Keratinocyte (primary cell): ENCODE measurements at regions not wholly inside any gene's neighbourhood (a gene's known extent, or its start where the extent isn't known, plus 50 kb on each side); places are given as distances from the start of the nearest gene placed in this dataset.

ENCODE experiments used
- DNase-seq: peaks from one replicate; pipeline ENCODE4 v3.0.0-alpha.2; 2011; ENCODE audit warnings: low read depth, missing footprints, low spot score
- FAIRE-seq: peaks from 2 replicates; lab custom pipeline; 2011; peaks lifted over from hg19 to GRCh38; lab: Jason Lieb, UNC
- H2AFZ ChIP-seq: 2 replicates; pipeline ENCODE4 v1.6.0; 2012; ENCODE audit warnings: low read length, control low read depth, inconsistent platforms; ENCODE audit not compliant: control insufficient read depth
- H3K27ac ChIP-seq: 2 replicates; pipeline ENCODE4 v1.5.1; 2011; ENCODE audit warnings: low read length; ENCODE audit not compliant: control insufficient read depth, insufficient read depth
- H3K27me3 ChIP-seq: 3 replicates; pipeline ENCODE4 v1.6.0; 2011; ENCODE audit warnings: low read length; ENCODE audit not compliant: control insufficient read depth, insufficient read depth; ENCODE audit errors: extremely low read depth
- H3K36me3 ChIP-seq, 2 experiments: 2 replicates in 1 of 2; 3 replicates in 1 of 2; pipeline ENCODE4 v1.5.1; 2011; ENCODE audit warnings: low read length in 2 of 2, mild to moderate bottlenecking in 1 of 2; ENCODE audit not compliant: control insufficient read depth in 2 of 2, insufficient read depth in 2 of 2; ENCODE audit errors: extremely low read depth in 1 of 2
- H3K4me1 ChIP-seq: 3 replicates; pipeline ENCODE4 v1.5.1; 2011; ENCODE audit warnings: low read length; ENCODE audit not compliant: control insufficient read depth, insufficient read depth; ENCODE audit errors: extremely low read depth
- H3K4me2 ChIP-seq: 3 replicates; pipeline ENCODE4 v1.6.0; 2011; ENCODE audit warnings: low read depth, low read length; ENCODE audit not compliant: control insufficient read depth, insufficient read depth; ENCODE audit errors: extremely low read depth
- H3K4me3 ChIP-seq, 3 experiments: fragments of 200-600 bp in 1 of 3; sonication (generic) in 1 of 3; 2 replicates in 2 of 3; 3 replicates in 1 of 3; pipeline ENCODE4 v1.5.1; 2011 to 2016; ENCODE audit warnings: low read length in 3 of 3, mild to moderate bottlenecking in 3 of 3, control low read depth in 2 of 3, inconsistent platforms in 1 of 3, low read depth in 1 of 3, mixed read lengths in 1 of 3, mixed run types in 1 of 3, moderate library complexity in 1 of 3; ENCODE audit not compliant: control insufficient read depth in 2 of 3, insufficient read depth in 2 of 3; ENCODE audit errors: extremely low read depth in 1 of 3
- H3K79me2 ChIP-seq: 2 replicates; pipeline ENCODE4 v1.6.0; 2012; ENCODE audit warnings: low read length; ENCODE audit not compliant: control insufficient read depth, insufficient read depth
- H3K9ac ChIP-seq: 3 replicates; pipeline ENCODE4 v1.6.0; 2011; ENCODE audit warnings: low read length; ENCODE audit not compliant: control insufficient read depth, insufficient read depth; ENCODE audit errors: extremely low read depth
- H3K9me1 ChIP-seq: 3 replicates; pipeline ENCODE4 v1.6.0; 2011; ENCODE audit warnings: low read length; ENCODE audit not compliant: control insufficient read depth, insufficient read depth; ENCODE audit errors: extremely low read depth
- H3K9me3 ChIP-seq: 2 replicates; pipeline ENCODE4 v1.5.1; 2012; ENCODE audit warnings: low read depth, low read length; ENCODE audit not compliant: control insufficient read depth
- H4K20me1 ChIP-seq: 3 replicates; pipeline ENCODE4 v1.6.0; 2011; ENCODE audit warnings: low read length; ENCODE audit not compliant: control insufficient read depth, insufficient read depth; ENCODE audit errors: extremely low read depth
- EZH2 ChIP-seq: IDR thresholded peaks from one replicate; pipeline ENCODE4 v1.6.1; 2012; ENCODE audit warnings: inconsistent platforms, mild to moderate bottlenecking, low read length, moderate library complexity
- dilution Hi-C: fragments of 300-500 bp; cut with MboI; formaldehyde crosslinking; loops from one replicate; pipeline ENCODE4 v1.7.0; 2020; ENCODE audit warnings: low sequenced_read_pairs; ENCODE audit not compliant: extremely low pct_ligation_motif_present
- TF ChIP-seq, protein P1 (sequence below), 3 experiments: IDR thresholded peaks in 1 of 3; conservative IDR thresholded peaks in 1 of 3; optimal IDR thresholded peaks in 1 of 3; 2 replicates in 2 of 3; 3 replicates in 1 of 3; pipeline versions ENCODE3 to v1.5.1; 2011; ENCODE audit warnings: low read length in 3 of 3, mild to moderate bottlenecking in 3 of 3, moderate library complexity in 2 of 3, control low read depth in 1 of 3, inconsistent platforms in 1 of 3; ENCODE audit not compliant: insufficient read depth in 2 of 3; ENCODE audit errors: extremely low read depth in 1 of 3

DNA sequence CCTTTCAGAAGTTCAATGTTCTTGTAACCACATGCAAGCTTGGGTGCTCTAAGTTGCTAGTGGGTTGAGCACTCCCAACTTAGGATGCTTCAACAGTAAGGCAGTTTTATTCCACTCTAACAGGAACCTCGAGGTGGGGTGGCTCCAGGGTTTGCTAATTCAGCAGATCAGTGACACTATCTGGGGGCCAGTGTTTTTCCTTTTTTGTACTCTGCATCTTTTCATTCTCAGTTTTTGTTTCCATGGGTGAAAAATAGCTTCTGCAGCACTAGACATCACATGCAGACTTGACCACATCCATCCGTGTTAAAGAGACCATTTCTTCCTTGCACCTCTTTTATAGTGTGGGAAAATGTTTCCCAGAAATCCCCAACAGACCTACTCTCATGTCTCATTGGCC, 497.6 kb downstream of the STIM2 start:
- H3K4me2 ChIP-seq: no peak overlapping the region
- DNase-seq (no peak), FAIRE-seq (no peak)
- dilution Hi-C loops: no loop called here
- no peaks in the 10 kb centered on the region for H4K20me1 ChIP-seq
- no peak overlapping the region for H2AFZ ChIP-seq
- no peaks in the 10 kb centered on the region for H3K9me3 ChIP-seq
- H3K9me1 ChIP-seq: no peaks in the 10 kb centered on the region
- no peak for TF ChIP-seq EZH2
- TF ChIP-seq, protein P1, sequence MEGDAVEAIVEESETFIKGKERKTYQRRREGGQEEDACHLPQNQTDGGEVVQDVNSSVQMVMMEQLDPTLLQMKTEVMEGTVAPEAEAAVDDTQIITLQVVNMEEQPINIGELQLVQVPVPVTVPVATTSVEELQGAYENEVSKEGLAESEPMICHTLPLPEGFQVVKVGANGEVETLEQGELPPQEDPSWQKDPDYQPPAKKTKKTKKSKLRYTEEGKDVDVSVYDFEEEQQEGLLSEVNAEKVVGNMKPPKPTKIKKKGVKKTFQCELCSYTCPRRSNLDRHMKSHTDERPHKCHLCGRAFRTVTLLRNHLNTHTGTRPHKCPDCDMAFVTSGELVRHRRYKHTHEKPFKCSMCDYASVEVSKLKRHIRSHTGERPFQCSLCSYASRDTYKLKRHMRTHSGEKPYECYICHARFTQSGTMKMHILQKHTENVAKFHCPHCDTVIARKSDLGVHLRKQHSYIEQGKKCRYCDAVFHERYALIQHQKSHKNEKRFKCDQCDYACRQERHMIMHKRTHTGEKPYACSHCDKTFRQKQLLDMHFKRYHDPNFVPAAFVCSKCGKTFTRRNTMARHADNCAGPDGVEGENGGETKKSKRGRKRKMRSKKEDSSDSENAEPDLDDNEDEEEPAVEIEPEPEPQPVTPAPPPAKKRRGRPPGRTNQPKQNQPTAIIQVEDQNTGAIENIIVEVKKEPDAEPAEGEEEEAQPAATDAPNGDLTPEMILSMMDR (optimal IDR thresholded peaks at IDR 0.05 in 1 of 3, IDR thresholded peaks at IDR 0.05 in 1 of 3, conservative IDR thresholded peaks at IDR 0.05 in 1 of 3; ENCODE audit: extremely low read depth in 1 of 3, insufficient read depth in 2 of 3, low read length in 3 of 3): no peak
- H3K79me2 ChIP-seq: no peaks in the 10 kb centered on the region
- no peaks in the 10 kb centered on the region for H3K36me3 ChIP-seq
- no peaks in the 10 kb centered on the region for H3K4me1 ChIP-seq
- H3K4me3 ChIP-seq: no peak overlapping the region
- H3K9ac ChIP-seq: no peak overlapping the region
- no peak overlapping the region for H3K27ac ChIP-seq
- no peaks in the 10 kb centered on the region for H3K27me3 ChIP-seq

DNA sequence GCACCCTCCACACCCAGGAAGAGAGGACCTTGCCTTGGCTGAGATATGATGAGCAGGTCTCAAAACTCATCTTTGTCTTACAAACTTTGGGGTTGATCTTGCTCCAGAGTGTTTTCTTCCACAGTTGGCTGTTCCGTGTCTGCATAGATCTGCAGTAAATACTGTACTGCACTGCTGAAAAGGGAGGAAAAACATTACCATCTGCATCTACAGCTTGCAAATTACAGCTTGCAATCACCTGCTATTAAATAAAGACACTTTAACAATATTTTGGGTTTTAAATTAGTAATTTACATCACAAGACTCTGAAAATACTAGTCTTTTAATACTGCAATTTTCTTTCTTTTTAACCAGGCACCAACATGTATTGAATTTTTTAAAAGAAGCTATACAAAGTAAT, 499.5 kb downstream of the STIM2 start:
- H2AFZ ChIP-seq: no peak overlapping the region
- no peaks in the 10 kb centered on the region for H3K27me3 ChIP-seq
- FAIRE-seq (no peak), DNase-seq (no peak)
- no peak overlapping the region for H3K4me3 ChIP-seq
- H3K9me1 ChIP-seq: no peaks in the 10 kb centered on the region
- no peak overlapping the region for H3K9ac ChIP-seq
- dilution Hi-C loops: no loop called here
- H4K20me1 ChIP-seq: no peaks in the 10 kb centered on the region
- no peak overlapping the region for H3K4me2 ChIP-seq
- no peaks in the 10 kb centered on the region for H3K36me3 ChIP-seq
- H3K79me2 ChIP-seq: no peaks in the 10 kb centered on the region
- H3K4me1 ChIP-seq: no peaks in the 10 kb centered on the region
- no peaks in the 10 kb centered on the region for H3K9me3 ChIP-seq
- TF ChIP-seq EZH2: no peak
- TF ChIP-seq, protein P1 (optimal IDR thresholded peaks at IDR 0.05 in 1 of 3, IDR thresholded peaks at IDR 0.05 in 1 of 3, conservative IDR thresholded peaks at IDR 0.05 in 1 of 3; ENCODE audit: extremely low read depth in 1 of 3, insufficient read depth in 2 of 3, low read length in 3 of 3): no peak
- H3K27ac ChIP-seq: no peak overlapping the region
